ENCODE measurements at regions not wholly inside any gene's neighbourhood (a gene's known extent, or its start where the extent isn't known, plus 50 kb on each side); places are given as distances from the start of the nearest gene placed in this dataset.
A peak's percentile ranks its signal among the peaks of the same experiment; 100 is the strongest.

GRCh38 chr18:35841283-35841682 lies 131.2 kb upstream of the RMP24 start:
- TF ChIP-seq POLR2AphosphoS5 (IDR thresholded peaks at IDR 0.05; ENCODE audit: low read depth, low read length) (no peak), POLR2A (IDR thresholded peaks at IDR 0.05; ENCODE audit: low read depth, low read length) (no peak), SPI1 (IDR thresholded peaks at IDR 0.05; ENCODE audit: low read depth, low read length) (0 out of 2 replicates have a peak, but pooled peaks have one; percentile 7), TAF1 (IDR thresholded peaks at IDR 0.05; ENCODE audit: low read depth, low read length) (no peak), POU2F2 (IDR thresholded peaks at IDR 0.05; ENCODE audit: low read depth, low read length) (no peak), PAX5 (IDR thresholded peaks at IDR 0.05; ENCODE audit: insufficient read depth, low read length, severe bottlenecking) (no peak)

Measured in GM12891 (cell line).